Spleen (tissue), 7 donors: ENCODE measurements at regions not wholly inside any gene's neighbourhood (a gene's known extent, or its start where the extent isn't known, plus 50 kb on each side); places are given as distances from the start of the nearest gene placed in this dataset.
"Not testable (repeated sequence)": the region's sequence is repeated elsewhere in the genome, so short reads cannot be mapped to it uniquely, and the experiment has no call there.

Experiments
- CTCF ChIP-seq, 11 experiments: fragments of 200-600 bp in 7 of 11; fragments of 450-650 bp in 4 of 11; sonication (generic) in 4 of 11; IDR thresholded peaks in 8 of 11; conservative IDR thresholded peaks in 3 of 11; 1 replicate in 7 of 11; 2 replicates in 4 of 11; pipeline versions ENCODE4 v1.4.0 to v1.8.0; 2016 to 2021; ENCODE audit warnings: antibody characterized with exemption in 11 of 11, inconsistent platforms in 4 of 11, mild to moderate bottlenecking in 1 of 11
- POLR2A ChIP-seq, 3 donors: fragments of 450-650 bp; IDR thresholded peaks; one replicate each; pipeline ENCODE4 v1.5.1; 2017; ENCODE audit warnings: antibody characterized with exemption in 3 of 3, mild to moderate bottlenecking in 1 of 3
- donor health status: DM: no; HTN: no; CAD: no; lungs with moderate emphysema.
- donor health status: DM: no; HTN: no; CAD: no.
- donor health status: DM: no; HTN: no; CAD: no.

- TF ChIP-seq POLR2A (IDR thresholded peaks at IDR 0.05); CTCF (IDR thresholded peaks at IDR 0.05 in 8 of 11, conservative IDR thresholded peaks at IDR 0.05 in 3 of 11): not testable (repeated sequence)
Observed at GRCh38 chr14:106366971-106367370, 840.6 kb downstream of the TMEM121 start.
